ENCODE measurements at regions not wholly inside any gene's neighbourhood (a gene's known extent, or its start where the extent isn't known, plus 50 kb on each side); places are given as distances from the start of the nearest gene placed in this dataset.

DNA sequence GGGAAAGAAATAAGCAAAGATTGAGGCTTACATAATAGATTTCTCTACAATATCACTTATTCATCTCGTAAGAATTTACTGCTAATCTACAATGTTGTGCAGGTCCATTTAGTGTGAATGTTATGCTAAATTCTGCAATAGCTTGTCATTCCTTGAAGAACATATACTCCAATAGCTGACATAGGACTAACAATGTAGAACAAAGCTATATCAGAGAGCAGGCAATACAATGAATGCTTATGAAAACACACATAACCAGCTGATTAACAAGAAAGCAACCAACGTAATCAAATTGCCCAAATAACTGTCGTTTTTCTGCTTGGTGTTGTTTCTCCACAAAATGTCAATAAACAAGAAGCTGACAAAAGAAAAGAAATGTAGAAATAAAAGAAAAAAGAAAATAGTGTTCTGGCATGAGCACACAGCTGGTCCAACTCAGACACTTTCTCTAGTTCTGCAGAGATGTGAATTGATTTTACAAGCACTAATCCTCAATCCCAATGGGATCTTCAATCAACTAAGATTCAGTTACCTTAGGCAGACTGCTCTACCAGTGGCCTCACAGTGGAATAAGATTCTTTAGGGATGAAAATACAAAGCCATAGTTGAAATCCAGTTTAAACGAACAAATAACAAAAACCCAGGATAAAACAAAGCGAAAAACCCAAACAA lies 1024.7 kb upstream of the PIK3C3 start:
- no peak for DNase-seq (ENCODE audit: low read depth in 4 of 4, low spot score in 3 of 4)

DNA sequence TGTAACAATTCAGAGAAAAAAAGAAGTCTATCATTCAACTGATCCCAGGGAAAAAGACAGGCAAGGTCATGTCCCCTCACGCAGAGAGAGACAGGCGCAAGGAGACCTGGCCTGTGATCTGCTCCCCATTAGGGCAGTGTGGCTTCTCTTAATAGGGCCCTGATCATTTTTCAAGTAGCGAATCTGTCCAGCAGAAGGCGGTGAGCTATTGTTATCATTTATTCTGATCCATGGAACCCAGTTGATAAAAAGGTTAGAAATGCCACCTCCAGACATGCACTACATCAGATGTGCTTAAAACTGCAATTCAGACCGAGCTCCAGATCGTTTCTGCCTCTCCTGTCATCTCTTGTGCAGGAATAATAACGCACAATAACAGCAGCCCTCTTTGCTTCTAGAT lies 1025.6 kb upstream of the PIK3C3 start:
- DNase-seq (ENCODE audit: low read depth in 4 of 4, low spot score in 3 of 4) = no peak

DNA sequence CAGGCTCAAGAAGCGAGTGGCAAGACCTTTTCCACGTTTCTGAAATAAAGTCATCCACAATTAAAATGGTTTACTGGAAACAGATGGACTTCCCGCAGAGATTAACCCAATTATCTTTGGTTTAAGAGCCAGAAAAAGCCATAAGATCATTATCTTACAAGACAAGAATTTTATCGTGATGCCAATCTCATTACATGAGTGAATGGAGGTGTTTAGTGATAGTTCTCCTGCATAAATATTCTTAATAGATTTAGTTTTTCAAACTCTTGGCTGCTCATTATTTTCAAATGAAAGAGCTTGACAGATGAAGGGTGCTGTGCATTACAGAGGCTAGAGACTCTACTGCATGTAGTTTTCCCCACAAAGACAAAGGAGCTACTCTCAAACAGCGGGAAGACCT lies 1028.4 kb upstream of the PIK3C3 start:
- no peak for DNase-seq (ENCODE audit: low read depth in 4 of 4, low spot score in 3 of 4)

DNA sequence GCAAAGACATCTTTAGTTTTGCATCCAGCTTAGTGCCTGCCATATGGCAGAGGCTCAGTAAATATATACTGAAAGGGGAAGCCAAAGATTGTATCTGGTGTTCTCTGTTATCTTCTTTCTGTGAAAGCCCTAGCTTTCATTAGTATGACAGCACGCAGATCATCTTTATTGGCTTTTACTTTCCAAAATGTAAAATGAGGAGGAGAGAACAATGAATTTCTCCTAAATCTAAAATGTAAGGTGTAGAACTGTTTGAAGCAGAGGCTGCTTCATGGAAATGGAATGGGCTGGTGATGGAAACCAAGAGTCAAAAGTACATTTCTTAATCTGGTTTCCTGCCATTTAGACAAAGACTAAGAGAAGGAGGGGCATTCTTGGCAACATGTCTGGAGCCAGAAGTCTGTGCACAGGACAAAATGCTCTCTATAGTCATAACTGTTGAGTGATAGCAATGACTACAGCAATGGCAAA lies 1029.9 kb upstream of the PIK3C3 start:
- DNase-seq (ENCODE audit: low read depth in 4 of 4, low spot score in 3 of 4) = no peak

DNA sequence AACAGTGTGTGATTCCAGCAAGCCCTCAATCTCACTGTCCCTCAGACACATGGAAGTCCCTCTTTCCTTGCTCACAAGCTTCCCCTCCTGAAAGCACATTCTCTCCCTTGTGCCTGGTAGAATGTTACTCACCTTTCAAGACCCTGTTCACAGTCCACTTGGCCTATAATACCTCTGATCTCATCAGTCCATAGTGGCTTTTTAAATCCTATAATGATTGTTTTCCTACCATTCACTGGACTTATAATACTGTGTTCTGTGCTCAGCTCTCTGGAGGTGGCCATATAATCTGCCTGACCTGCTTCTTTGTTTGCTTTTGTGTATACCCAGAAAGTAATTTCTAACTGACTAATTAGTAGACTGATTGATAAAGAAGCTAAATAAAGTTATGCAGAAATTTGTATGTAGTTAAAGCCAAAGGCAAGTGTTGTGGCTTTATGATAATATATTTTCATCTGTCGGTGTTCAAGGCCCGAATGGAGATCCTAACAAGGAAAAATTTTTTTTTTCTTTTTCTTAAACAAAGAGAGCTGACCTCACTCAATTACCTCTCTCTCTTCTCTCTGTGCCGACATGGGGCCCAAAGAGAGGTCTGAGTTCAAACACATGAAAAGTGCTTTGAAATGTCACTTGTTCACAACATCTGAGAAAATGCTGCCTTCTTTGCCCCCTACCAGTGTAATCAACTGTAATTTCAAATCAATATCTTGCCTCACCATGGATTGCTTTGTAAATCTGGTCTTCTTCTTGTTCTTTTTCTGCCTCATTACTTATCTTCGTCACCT lies 1033.0 kb upstream of the PIK3C3 start:
- DNase-seq (ENCODE audit: low read depth in 4 of 4, low spot score in 3 of 4) = no peak

DNA sequence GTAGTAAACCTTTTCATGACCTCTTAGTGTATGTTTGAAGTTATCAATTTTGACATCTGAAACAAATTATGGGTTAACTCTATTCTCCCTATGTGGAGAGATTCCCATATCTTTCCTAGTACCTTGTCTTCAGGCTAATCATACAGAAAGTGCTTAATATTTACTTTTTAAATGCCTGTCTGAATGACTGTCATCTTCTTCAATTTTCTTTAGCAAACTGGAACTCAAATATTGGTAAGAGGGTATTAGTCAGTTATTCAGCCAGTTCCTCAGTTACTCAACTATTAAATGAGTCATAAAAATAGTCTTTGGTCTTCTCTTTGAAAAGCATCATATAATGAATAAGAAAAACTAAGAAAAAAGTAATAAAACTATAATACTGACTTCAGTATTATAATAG lies 1038.0 kb upstream of the PIK3C3 start:
- no peak for DNase-seq (ENCODE audit: low read depth in 4 of 4, low spot score in 3 of 4)

DNA sequence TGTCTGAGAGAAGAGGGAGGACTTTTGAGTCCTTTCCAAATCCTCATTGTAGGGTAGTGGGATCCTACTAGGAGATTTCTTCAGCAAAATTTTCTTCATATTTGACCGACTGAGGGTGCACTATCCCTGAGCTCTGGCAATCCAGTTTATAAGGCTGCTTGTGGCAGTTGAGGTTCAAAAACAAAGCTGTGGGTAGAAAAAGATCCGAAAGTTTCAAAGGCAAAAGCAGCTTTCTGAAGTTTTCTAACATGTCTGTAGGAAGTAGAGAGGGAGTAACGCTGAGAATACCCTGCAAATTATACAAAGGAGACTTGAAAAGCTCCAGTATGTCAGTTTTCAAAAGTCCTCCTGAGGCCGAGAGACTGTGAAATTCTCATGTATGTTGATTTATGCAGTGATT lies 1039.3 kb upstream of the PIK3C3 start:
- no peak for DNase-seq (ENCODE audit: low read depth in 4 of 4, low spot score in 3 of 4)

DNA sequence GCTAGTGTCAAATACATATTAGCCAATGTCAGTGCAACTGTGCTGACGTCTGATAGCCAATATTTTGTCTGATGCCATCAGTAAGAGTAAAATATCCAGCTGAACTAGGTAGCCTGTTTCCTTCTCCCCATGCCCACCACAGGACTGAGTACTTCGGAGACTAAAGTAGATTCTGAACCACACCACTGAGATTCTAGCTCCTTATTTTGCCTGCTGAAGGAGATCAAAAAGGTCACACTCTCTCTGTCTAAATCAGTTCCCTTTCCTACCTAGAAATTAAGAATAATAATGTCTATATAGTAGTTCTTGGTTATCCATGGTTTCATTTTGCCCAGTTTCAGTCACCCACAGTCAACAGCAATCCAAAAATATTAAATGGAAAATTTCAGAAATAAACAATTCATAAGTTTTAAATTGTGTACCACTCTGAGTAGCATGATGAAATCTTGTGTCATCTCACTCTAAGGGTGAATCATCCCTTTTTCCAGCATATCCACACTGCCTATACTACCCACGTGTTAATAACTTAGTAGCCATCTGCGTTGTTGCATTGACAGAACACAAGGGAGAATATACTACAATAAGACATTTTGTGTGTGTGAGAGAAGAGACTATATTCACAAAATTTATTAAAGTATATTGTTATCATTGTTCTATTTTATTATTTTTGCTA lies 1043.3 kb upstream of the PIK3C3 start:
- DNase-seq (ENCODE audit: low read depth in 4 of 4, low spot score in 3 of 4) = no peak

DNA sequence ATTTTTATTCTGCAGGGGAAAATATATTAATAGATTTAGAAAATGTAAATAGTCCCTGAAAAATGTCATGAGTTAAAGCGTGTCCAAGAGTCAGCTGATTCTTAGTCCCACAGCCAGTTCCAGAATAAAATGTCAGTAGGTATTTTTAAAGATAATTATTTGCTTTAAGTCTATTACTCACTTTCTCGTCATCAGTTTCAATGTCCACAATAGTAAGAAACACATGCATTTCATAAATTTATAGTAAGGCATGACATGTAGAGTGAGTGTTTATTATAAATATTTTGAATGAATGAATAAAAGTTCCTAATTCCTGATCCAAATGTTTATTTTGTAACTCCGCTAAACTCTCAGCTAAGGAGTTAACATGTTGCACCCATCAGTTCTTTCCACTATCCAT lies 1044.0 kb upstream of the PIK3C3 start:
- DNase-seq (ENCODE audit: low read depth in 4 of 4, low spot score in 3 of 4) = no peak

DNA sequence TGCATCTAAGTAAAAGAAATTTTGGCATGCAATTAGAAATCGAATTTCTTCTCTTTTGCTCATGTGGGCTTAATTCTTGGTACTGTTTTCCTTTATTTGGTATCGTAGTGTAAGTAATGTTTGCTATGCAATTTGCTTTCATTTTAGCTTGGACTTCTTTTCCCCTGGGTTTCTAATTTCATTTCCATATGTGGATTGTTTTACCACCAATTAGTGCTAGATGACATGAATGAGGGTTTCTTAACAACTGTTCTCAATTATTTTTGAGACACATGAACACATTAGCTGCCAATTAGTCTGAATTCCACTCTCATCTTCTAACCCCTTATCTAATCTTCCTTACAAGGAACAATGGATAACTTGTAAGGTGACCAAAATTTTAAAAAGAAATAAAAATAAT lies 1047.2 kb upstream of the PIK3C3 start:
- no peak for DNase-seq (ENCODE audit: low read depth in 4 of 4, low spot score in 3 of 4)

DNA sequence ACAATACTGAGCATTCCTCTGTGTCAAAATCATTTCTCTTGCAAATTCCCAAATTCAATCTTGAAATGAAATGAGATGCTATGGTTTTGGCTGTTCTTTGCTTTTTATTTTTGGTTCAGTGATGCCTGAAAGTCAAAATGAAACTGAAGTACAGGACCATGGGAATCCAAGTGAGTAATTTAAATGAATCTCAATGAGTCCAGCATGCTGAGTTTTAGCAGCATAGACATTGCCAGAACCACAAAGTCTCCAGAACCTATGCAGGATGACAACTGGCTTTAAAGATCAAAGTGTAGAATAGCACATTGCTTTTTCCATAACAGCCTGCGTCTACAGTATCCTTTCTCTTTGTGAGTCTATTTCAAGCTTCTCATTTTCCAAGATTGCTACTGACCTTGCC lies 1050.7 kb upstream of the PIK3C3 start:
- no peak for DNase-seq (ENCODE audit: low read depth in 4 of 4, low spot score in 3 of 4)

DNA sequence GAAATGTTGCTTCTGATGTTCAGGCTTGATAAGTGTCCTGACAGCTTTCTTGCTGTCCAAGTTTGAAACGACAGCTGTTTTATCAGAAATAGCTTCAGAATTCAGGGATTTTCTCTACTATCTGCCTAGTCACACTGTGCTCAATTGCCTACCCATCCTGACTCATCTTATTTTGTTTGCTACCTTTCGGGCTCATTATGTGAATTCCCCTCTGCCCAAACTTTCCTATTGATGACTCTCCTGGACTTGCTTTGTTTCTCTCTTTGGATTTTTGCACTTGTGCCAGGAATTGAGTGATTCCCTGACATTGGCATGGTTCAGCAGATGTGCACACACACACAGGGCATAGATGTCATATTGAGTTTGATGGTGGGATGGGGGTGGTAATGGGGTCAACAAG lies 1052.6 kb upstream of the PIK3C3 start:
- no peak for DNase-seq (ENCODE audit: low read depth in 4 of 4, low spot score in 3 of 4)

DNA sequence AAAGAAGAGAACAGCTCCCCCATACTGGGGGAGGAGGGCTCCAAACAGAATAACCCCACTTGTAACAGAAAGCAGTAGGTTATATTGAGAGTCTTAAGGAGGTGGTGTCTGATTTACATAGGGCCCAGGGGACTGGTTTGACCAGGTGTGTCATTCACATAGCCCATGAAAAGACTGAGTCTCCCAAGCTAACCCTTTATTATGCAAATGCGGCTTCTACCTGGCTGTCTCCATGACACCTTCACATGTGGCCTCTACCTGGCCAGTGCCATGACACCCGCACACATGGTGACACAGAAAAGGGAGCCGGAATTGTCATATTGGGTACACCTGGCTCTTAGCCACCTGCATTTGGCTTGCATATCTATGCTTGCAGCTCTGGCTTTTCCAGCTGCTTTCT lies 1057.2 kb upstream of the PIK3C3 start:
- DNase-seq (ENCODE audit: low read depth in 4 of 4, low spot score in 3 of 4) = no peak

DNA sequence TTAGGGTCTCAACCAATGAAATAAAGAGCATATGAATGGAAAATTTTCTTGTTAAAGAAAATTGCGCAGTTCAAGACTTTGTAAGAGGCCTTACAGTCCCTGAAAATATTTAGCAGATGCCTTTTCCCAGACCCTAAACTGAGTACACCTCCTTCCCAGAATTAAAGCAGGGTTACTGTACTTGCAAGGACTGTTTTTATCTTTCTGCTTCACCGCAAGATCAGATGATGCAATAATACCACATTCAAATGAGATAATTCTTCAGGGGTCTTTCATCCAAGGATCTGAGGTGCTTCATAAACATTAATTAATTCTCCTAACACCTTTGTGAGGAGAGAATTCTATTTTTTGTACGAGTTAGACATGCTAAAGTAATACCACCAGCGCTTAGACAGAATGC lies 1071.8 kb upstream of the PIK3C3 start:
- no peak for DNase-seq (ENCODE audit: low read depth in 4 of 4, low spot score in 3 of 4)

DNA sequence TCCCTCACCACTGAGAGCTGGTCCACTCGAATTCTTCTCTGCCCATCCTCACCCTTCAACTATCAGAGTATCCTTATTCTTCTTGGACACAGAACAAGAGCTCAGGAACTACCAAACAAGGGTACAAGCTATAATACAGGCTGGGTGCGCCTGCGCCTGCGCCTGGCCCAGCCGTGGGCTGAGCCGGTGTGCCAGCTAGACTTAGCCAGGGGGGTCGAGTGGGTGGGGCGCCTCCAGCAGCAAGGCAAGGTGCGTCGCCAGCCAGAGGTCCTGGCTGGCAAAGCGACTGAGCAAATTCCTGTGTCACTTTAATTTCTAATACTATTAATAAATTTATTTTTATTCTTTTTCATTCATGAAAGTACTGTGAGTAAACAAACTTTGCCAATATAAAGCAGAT lies 1072.6 kb upstream of the PIK3C3 start:
- DNase-seq (ENCODE audit: low read depth in 4 of 4, low spot score in 3 of 4) = no peak

DNA sequence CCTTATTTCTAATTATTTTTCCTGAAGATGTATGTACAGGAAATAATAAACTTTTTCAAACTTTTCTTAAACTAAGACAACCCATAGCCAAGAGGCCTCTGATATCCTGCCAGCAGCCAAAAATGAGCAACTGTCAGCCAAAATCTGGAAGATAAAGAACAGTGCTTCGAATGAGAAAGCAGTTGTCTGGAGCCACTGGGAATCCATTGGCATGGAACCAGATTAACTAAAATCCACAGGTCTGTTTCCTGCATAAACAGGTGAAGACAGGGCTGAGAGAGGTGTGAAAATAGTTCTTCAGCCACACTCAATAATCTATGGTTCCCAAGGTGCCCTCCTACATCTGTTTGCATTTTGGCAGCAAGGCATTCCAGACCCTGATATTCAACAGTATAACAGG lies 1076.7 kb upstream of the PIK3C3 start:
- no peak for DNase-seq (ENCODE audit: low read depth in 4 of 4, low spot score in 3 of 4)

DNA sequence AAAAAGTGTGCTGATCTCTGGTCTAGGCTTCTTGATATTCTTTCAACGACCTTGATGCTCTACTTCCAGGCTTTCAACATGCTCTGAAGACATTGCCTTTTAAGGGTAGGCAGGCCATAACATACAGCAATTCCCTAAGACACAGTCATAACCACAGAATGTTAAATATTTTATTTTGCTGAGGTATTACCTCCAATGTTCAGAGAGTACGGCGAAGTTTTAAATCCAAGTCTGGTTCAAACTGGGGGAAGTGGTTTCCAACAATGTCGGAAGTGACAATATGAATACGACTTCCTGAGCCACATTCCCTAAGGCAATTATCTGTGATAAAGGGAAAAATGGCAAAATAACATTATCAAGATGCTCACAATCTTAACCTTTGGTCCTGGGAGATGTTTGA lies 1077.9 kb upstream of the PIK3C3 start:
- DNase-seq (ENCODE audit: low read depth in 4 of 4, low spot score in 3 of 4) = no peak

DNA sequence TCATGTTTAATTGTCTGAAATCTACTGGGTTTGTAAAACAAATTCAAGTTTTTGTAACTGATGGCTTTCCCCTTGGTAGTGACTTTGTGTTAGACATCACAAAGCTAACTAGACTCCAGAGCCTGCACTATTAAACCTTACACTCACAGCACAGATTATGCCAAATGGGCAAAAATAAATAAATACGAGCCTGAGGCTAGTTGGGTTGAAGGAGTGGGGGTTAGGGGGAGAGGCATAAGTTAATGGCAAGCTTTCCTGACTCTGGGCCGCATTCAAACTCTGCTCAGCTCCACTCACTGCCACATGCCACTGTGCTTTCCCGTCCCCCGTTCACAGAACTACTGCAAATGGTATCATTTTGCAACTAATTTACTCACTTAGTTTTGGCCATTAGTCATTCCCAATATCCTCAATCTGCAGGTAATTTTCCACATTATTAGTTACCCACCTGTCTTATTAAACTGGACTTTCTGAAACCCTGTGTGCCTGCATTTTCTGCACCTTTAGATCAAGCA lies 1079.9 kb upstream of the PIK3C3 start:
- DNase-seq (ENCODE audit: low read depth in 4 of 4, low spot score in 3 of 4) = no peak

DNA sequence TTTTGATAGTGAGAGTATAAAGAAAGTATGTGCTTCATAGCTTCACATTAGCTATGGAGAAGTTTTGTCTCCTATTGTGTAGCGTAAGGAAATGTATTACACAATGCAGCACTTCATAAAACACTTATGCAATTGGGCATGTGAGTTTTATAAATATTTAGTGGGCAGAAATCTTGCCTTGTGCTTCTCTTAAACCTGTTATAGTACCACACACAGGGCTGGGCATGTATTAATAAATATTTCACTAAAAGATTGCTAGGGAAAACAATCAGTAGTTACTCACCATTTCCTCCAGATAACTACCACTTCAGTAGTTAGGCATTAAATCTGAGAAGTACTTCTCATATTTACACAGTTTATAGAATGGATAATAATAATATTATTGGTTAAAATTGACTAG lies 1080.8 kb upstream of the PIK3C3 start:
- no peak for DNase-seq (ENCODE audit: low read depth in 4 of 4, low spot score in 3 of 4)

DNA sequence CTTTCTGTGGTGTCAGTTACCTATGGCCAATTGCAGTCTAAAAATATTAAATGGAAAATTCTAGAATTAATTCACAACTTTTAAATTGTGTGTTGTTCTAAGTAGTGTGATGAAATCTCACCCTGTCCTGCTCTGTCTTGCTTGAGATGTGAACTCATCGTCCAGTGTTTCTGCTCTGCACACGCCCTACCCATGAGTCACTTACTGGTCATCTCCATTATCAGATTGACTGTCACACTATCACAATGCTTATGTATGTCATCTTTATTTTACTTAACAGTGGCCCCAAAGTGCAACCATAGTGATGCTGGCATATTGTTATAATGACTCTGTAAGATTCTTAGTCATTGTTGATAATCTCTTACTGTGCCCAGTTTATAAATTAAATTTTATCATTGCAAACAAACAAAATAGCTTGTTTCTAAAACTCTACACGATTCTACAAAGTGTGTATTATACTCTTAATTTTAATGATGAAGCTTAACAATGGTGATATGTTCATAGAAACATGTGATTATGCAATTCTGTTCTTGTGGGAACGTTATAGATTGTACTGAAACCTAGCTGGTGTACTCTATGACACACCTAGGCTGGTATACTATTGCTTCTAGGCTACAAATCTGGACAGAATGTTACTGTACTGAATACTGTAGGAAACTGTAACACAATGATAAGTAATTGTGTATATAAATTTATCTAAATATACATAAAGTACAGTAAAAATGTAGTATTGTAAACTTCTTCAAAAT lies 1086.8 kb upstream of the PIK3C3 start:
- DNase-seq (ENCODE audit: low read depth in 4 of 4, low spot score in 3 of 4) = no peak

DNA sequence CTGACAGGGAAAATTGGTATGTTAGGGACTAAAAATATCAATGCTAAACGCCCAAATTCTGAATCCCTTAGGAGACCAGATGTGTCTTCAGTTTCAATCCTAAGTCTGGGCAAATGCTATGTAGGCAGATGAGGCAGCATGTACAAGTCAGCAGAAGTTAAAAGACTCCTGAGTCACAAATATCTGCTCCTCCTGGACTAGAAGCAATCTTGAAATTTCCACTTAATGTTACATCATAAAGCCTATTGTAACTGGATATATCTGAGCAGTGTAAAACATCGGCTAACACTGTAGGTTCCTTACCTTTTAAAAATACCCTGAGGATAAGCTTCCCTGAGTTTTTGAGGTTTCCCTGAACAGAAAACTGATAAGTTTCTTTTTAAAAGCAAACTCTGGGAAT lies 1087.6 kb upstream of the PIK3C3 start:
- no peak for DNase-seq (ENCODE audit: low read depth in 4 of 4, low spot score in 3 of 4)
